ENCODE measurements at regions not wholly inside any gene's neighbourhood (a gene's known extent, or its start where the extent isn't known, plus 50 kb on each side); places are given as distances from the start of the nearest gene placed in this dataset.
"Not testable (repeated sequence)": the region's sequence is repeated elsewhere in the genome, so short reads cannot be mapped to it uniquely, and the experiment has no call there.

- TF ChIP-seq ATF2 (CRISPR knock-in tag; IDR thresholded peaks at IDR 0.05; ENCODE audit: borderline replicate concordance, low read depth) (no peak), TEAD4 (CRISPR knock-in tag; IDR thresholded peaks at IDR 0.05) (no peak), SMAD4 (CRISPR knock-in tag; IDR thresholded peaks at IDR 0.05) (no peak), ATF3 (CRISPR knock-in tag; conservative IDR thresholded peaks at IDR 0.05) (no peak), ATF1 (CRISPR knock-in tag; IDR thresholded peaks at IDR 0.05) (no peak), GTF2I (CRISPR knock-in tag; conservative IDR thresholded peaks at IDR 0.05) (no peak)
These were observed 1495.5 kb upstream of the ADGRL3 start (continued) for GRCh38 chr4:59704616-59705015.

GRCh38 chr4:59712470-59712869 lies 1487.7 kb upstream of the ADGRL3 start:
- Mint-ChIP-seq H3K4me3 (no peak overlapping the region), H3K36me3 (no peaks in the 10 kb centered on the region), H3K27ac (no peak overlapping the region), H3K9me3 (no peaks in the 10 kb centered on the region), H3K4me1 (no peaks in the 10 kb centered on the region), H3K27me3 (ENCODE audit: low read depth) (no peaks in the 10 kb centered on the region; the same call in 1 of the 2 replicates)
- ATAC-seq = no peak
- TF ChIP-seq ATF3 (CRISPR knock-in tag; conservative IDR thresholded peaks at IDR 0.05) = no peak
- CTCF ChIA-PET = no interaction called here
- POLR2A ChIA-PET = no interaction called here
- DNase-seq (ENCODE audit: low spot score) = no peak

GRCh38 chr4:59724286-59724685 lies 1475.8 kb upstream of the ADGRL3 start:
- H3K4me1 Mint-ChIP-seq; CTCF ChIA-PET; POLR2A ChIA-PET; DNase-seq (ENCODE audit: low spot score); ATAC-seq; H3K27me3 Mint-ChIP-seq (ENCODE audit: low read depth); H3K27ac Mint-ChIP-seq; H3K4me3 Mint-ChIP-seq: not testable (repeated sequence)
- Mint-ChIP-seq H3K36me3 (peaks cover 32% of the 10 kb centered on the region), H3K9me3 (peaks cover 44% of the 10 kb centered on the region)

GRCh38 chr4:59727745-59728144 lies 1472.4 kb upstream of the ADGRL3 start:
- Mint-ChIP-seq H3K9me3 (peaks cover 24% of the 10 kb centered on the region), H3K36me3 (peaks cover 18% of the 10 kb centered on the region), H3K27ac (no peak overlapping the region), H3K4me3 (no peak overlapping the region), H3K4me1 (no peaks in the 10 kb centered on the region), H3K27me3 (ENCODE audit: low read depth) (no peaks in the 10 kb centered on the region)
- POLR2A ChIA-PET = no interaction called here
- TF ChIP-seq TCF7 (CRISPR knock-in tag; IDR thresholded peaks at IDR 0.05; ENCODE audit: low read depth) (no peak), ZNF317 (CRISPR knock-in tag; IDR thresholded peaks at IDR 0.05; ENCODE audit: borderline replicate concordance, low read depth) (no peak), CREB1 (CRISPR knock-in tag; IDR thresholded peaks at IDR 0.05) (no peak), E2F4 (CRISPR knock-in tag; IDR thresholded peaks at IDR 0.05; ENCODE audit: borderline replicate concordance, low read depth) (no peak), TEAD4 (CRISPR knock-in tag; IDR thresholded peaks at IDR 0.05) (no peak), TEAD1 (CRISPR knock-in tag; IDR thresholded peaks at IDR 0.05) (no peak), AFF4 (CRISPR knock-in tag; IDR thresholded peaks at IDR 0.05; ENCODE audit: borderline replicate concordance) (no peak), RORB (CRISPR knock-in tag; IDR thresholded peaks at IDR 0.05) (no peak), PRRX2 (CRISPR knock-in tag; IDR thresholded peaks at IDR 0.05) (no peak)
- CTCF ChIA-PET = no interaction called here
- ATAC-seq = no peak
- DNase-seq (ENCODE audit: low spot score) = no peak

Measured in WTC11 (cell line).